H1 (cell line): ENCODE measurements at regions not wholly inside any gene's neighbourhood (a gene's known extent, or its start where the extent isn't known, plus 50 kb on each side); places are given as distances from the start of the nearest gene placed in this dataset.

ENCODE experiments used
- CTCF ChIA-PET: fragments of 300-600 bp; sonication (Branson Sonifier 250); formaldehyde crosslinking; loops from one replicate; lab custom pipeline; 2021; ENCODE audit not compliant: partially characterized antibody; lab: Charles Lee
- POLR2A ChIA-PET: fragments of 300-600 bp; sonication (Branson Sonifier 250); formaldehyde crosslinking; loops from one replicate; lab custom pipeline; 2021; ENCODE audit warnings: inconsistent platforms; ENCODE audit not compliant: partially characterized antibody; lab: Charles Lee
- DNase-seq, 2 experiments: peaks; one replicate each; pipeline versions ENCODE4 v3.0.0 to v3.0.0-alpha.2; 2010 to 2022; ENCODE audit warnings: low spot score in 2 of 2, low read depth in 1 of 2, mixed read lengths in 1 of 2
- FAIRE-seq: peaks from 2 replicates; lab custom pipeline; 2011; peaks lifted over from hg19 to GRCh38; lab: Jason Lieb, UNC
- H2AFZ ChIP-seq: 2 replicates; pipeline ENCODE4 v1.8.1; 2012; ENCODE audit warnings: low read length, inconsistent platforms
- H2AK5ac ChIP-seq: 2 replicates; pipeline ENCODE4 v1.6.1; 2013; ENCODE audit warnings: low read depth, low read length
- H2BK120ac ChIP-seq: replicated peaks from 2 replicates; pipeline ENCODE3; 2013; ENCODE audit warnings: low read depth, low read length, inconsistent platforms
- H2BK12ac ChIP-seq: 2 replicates; pipeline ENCODE4 v1.6.1; 2013; ENCODE audit warnings: low read depth, low read length
- H2BK15ac ChIP-seq: 2 replicates; pipeline ENCODE4 v1.6.1; 2013; ENCODE audit warnings: low read length
- H2BK20ac ChIP-seq: 2 replicates; pipeline ENCODE4 v1.6.1; 2013; ENCODE audit warnings: low read length
- H2BK5ac ChIP-seq: 2 replicates; pipeline ENCODE4 v1.6.1; 2013; ENCODE audit warnings: low read depth, low read length
- H3K14ac ChIP-seq: 2 replicates; pipeline ENCODE4 v1.6.1; 2013; ENCODE audit warnings: inconsistent platforms; ENCODE audit not compliant: insufficient read length
- H3K18ac ChIP-seq: 2 replicates; pipeline ENCODE4 v1.6.1; 2013; ENCODE audit warnings: low read length; ENCODE audit errors: extremely low read depth
- H3K23ac ChIP-seq: 2 replicates; pipeline ENCODE4 v1.6.1; 2013; ENCODE audit warnings: inconsistent platforms; ENCODE audit not compliant: insufficient read length
- H3K23me2 ChIP-seq: 2 replicates; pipeline ENCODE4 v1.6.1; 2013; ENCODE audit warnings: low read depth, low read length
- H3K27ac ChIP-seq: 2 replicates; pipeline ENCODE4 v1.6.1; 2011; ENCODE audit warnings: low read depth, low read length, inconsistent platforms
- H3K27me3 ChIP-seq, 4 experiments: replicated peaks in 1 of 4; 1 replicate in 1 of 4; 2 replicates in 3 of 4; pipeline versions ENCODE4 v1.6.1 to v1.8.1; 2011 to 2013; ENCODE audit warnings: low read length in 3 of 4, mild to moderate bottlenecking in 3 of 4, inconsistent platforms in 2 of 4, mixed read lengths in 2 of 4, moderate library complexity in 1 of 4; ENCODE audit not compliant: control insufficient read depth in 3 of 4, insufficient read depth in 3 of 4; ENCODE audit errors: extremely low read depth in 1 of 4
- H3K36me3 ChIP-seq, 4 experiments: 2 replicates each; pipeline versions ENCODE4 v1.6.1 to v1.8.1; 2011 to 2013; ENCODE audit warnings: mild to moderate bottlenecking in 4 of 4, low read length in 3 of 4, moderate library complexity in 2 of 4, control low read depth in 1 of 4, inconsistent platforms in 1 of 4; ENCODE audit not compliant: insufficient read depth in 4 of 4, control insufficient read depth in 2 of 4
- H3K4ac ChIP-seq: replicated peaks from 2 replicates; pipeline ENCODE3; 2013; ENCODE audit warnings: low read length, low read depth, mixed read lengths, inconsistent platforms; ENCODE audit not compliant: insufficient read length
- H3K4me1 ChIP-seq, 4 experiments: replicated peaks in 1 of 4; 1 replicate in 1 of 4; 2 replicates in 3 of 4; pipeline versions ENCODE4 v1.6.1 to v1.8.1; 2011 to 2013; ENCODE audit warnings: low read length in 3 of 4, inconsistent platforms in 2 of 4, mixed read lengths in 1 of 4; ENCODE audit not compliant: insufficient read depth in 4 of 4, control insufficient read depth in 3 of 4
- H3K4me2 ChIP-seq, 2 experiments: 2 replicates each; pipeline versions ENCODE4 v1.6.1 to v1.8.1; 2011 to 2013; ENCODE audit warnings: low read depth in 2 of 2, low read length in 2 of 2, control low read depth in 1 of 2, inconsistent platforms in 1 of 2, mild to moderate bottlenecking in 1 of 2; ENCODE audit not compliant: insufficient read depth in 1 of 2
- H3K4me3 ChIP-seq, 4 experiments: fragments of 200-600, 300-600 bp in 1 of 4; sonication (generic), shearing (Covaris generic), sonication (Bioruptor Twin) in 1 of 4; 2 replicates each; pipeline versions ENCODE4 v1.5.1 to v1.8.1; 2011 to 2016; ENCODE audit warnings: low read length in 4 of 4, low read depth in 3 of 4, control low read depth in 2 of 4, inconsistent platforms in 2 of 4, mild to moderate bottlenecking in 2 of 4, mixed read lengths in 1 of 4, moderate library complexity in 1 of 4; ENCODE audit not compliant: insufficient read depth in 2 of 4; ENCODE audit errors: extremely low read depth in 1 of 4
- H3K56ac ChIP-seq: replicated peaks from 2 replicates; pipeline ENCODE3; 2013; ENCODE audit warnings: low read depth, mild to moderate bottlenecking, mixed read lengths, low read length, inconsistent platforms; ENCODE audit not compliant: insufficient read length
- H3K79me1 ChIP-seq: 2 replicates; pipeline ENCODE4 v1.6.1; 2013; ENCODE audit warnings: low read depth, low read length, control low read depth
- H3K79me2 ChIP-seq, 2 experiments: 2 replicates each; pipeline versions ENCODE4 v1.6.1 to v1.8.1; 2012 to 2013; ENCODE audit warnings: low read length in 2 of 2, mild to moderate bottlenecking in 2 of 2, inconsistent platforms in 1 of 2; ENCODE audit not compliant: insufficient read depth in 2 of 2, control insufficient read depth in 1 of 2
- H3K9ac ChIP-seq, 4 experiments: replicated peaks in 1 of 4; 1 replicate in 1 of 4; 2 replicates in 3 of 4; pipeline versions ENCODE4 v1.6.1 to v1.8.1; 2011 to 2013; ENCODE audit warnings: low read depth in 3 of 4, low read length in 3 of 4, control low read depth in 2 of 4, mild to moderate bottlenecking in 2 of 4, moderate library complexity in 2 of 4, inconsistent platforms in 1 of 4; ENCODE audit errors: extremely low read depth in 1 of 4
- H3K9me3 ChIP-seq, 2 experiments: 2 replicates each; pipeline versions ENCODE4 v1.6.1 to v1.8.1; 2012 to 2013; ENCODE audit warnings: mild to moderate bottlenecking in 2 of 2, moderate library complexity in 2 of 2, control low read depth in 1 of 2, inconsistent platforms in 1 of 2, low read depth in 1 of 2, low read length in 1 of 2, mixed read lengths in 1 of 2; ENCODE audit not compliant: insufficient read depth in 2 of 2
- H4K20me1 ChIP-seq, 2 experiments: replicated peaks in 1 of 2; 2 replicates each; pipeline versions ENCODE3 to v1.8.1; 2011 to 2013; ENCODE audit warnings: inconsistent platforms in 2 of 2, low read length in 2 of 2, mild to moderate bottlenecking in 1 of 2; ENCODE audit not compliant: insufficient read depth in 2 of 2, control insufficient read depth in 1 of 2
- H4K5ac ChIP-seq: 2 replicates; pipeline ENCODE4 v1.6.1; 2013; ENCODE audit warnings: low read length, low read depth, mixed read lengths, inconsistent platforms; ENCODE audit not compliant: insufficient read length
- H4K8ac ChIP-seq: 2 replicates; pipeline ENCODE4 v1.8.0; 2013; ENCODE audit warnings: mild to moderate bottlenecking, moderate library complexity, low read length, inconsistent platforms; ENCODE audit not compliant: insufficient read depth; ENCODE audit errors: extremely low read depth
- H4K91ac ChIP-seq: replicated peaks from 2 replicates; pipeline ENCODE3; 2013; ENCODE audit warnings: low read length, mixed read lengths, inconsistent platforms; ENCODE audit not compliant: insufficient read length
- BACH1 ChIP-seq: IDR thresholded peaks from 2 replicates; pipeline ENCODE4 v1.6.1; 2012; ENCODE audit warnings: low read length, improper control_type of control experiment
- CTBP2 ChIP-seq: IDR thresholded peaks from 2 replicates; pipeline ENCODE4 v1.7.0; 2011; ENCODE audit warnings: borderline replicate concordance, mild to moderate bottlenecking, moderate library complexity, mixed read lengths, low read length; ENCODE audit not compliant: insufficient read depth, insufficient read length
- FOSL1 ChIP-seq: IDR thresholded peaks from 2 replicates; pipeline ENCODE4 v1.6.1; 2011; ENCODE audit warnings: mild to moderate bottlenecking, low read depth, low read length, moderate library complexity; ENCODE audit not compliant: insufficient read depth
- KDM4A ChIP-seq: IDR thresholded peaks from one replicate; pipeline ENCODE4 v1.7.1; 2012; ENCODE audit warnings: low read depth, mild to moderate bottlenecking, moderate library complexity, low read length, inconsistent platforms; ENCODE audit not compliant: severe bottlenecking
- PHF8 ChIP-seq: fragments of 200-600 bp; sonication (generic); conservative IDR thresholded peaks from 2 replicates; pipeline ENCODE4 v1.7.1; 2012; ENCODE audit warnings: low read depth, mild to moderate bottlenecking, inconsistent platforms, low read length, moderate library complexity
- POLR2A ChIP-seq, 2 experiments: IDR thresholded peaks; 1 replicate in 1 of 2; 2 replicates in 1 of 2; pipeline ENCODE4 v1.6.1; 2011; ENCODE audit warnings: low read depth in 2 of 2, low read length in 2 of 2, mild to moderate bottlenecking in 2 of 2; ENCODE audit errors: control extremely low read depth in 1 of 2
- RXRA ChIP-seq: IDR thresholded peaks from 2 replicates; pipeline ENCODE4 v1.6.1; 2011; ENCODE audit warnings: low read depth, mild to moderate bottlenecking, low read length, moderate library complexity; ENCODE audit not compliant: insufficient read depth
- SUZ12 ChIP-seq: fragments of 200-600 bp; sonication (generic); IDR thresholded peaks from 2 replicates; pipeline ENCODE4 v1.6.1; 2012; ENCODE audit warnings: mild to moderate bottlenecking, inconsistent platforms, low read length, moderate library complexity, mixed read lengths
- TAF7 ChIP-seq: optimal IDR thresholded peaks from 2 replicates; pipeline ENCODE3; 2011; ENCODE audit warnings: low read depth, mild to moderate bottlenecking, inconsistent platforms, low read length, moderate library complexity, borderline replicate concordance
- WGBS, 2 experiments: shearing (Covaris generic) in 1 of 2; methylation state at CpG; one replicate each; pipeline versions ENCODE4 v1.1.6 to v1.1.7; 2013 to 2015; ENCODE audit warnings: low lambda C conversion rate in 2 of 2, mixed read lengths in 2 of 2, inconsistent platforms in 1 of 2, low coverage in 1 of 2, missing lambda C conversion rate in 1 of 2; ENCODE audit not compliant: insufficient replicate concordance in 2 of 2, insufficient coverage in 1 of 2, insufficient read length in 1 of 2; ENCODE audit errors: extremely low coverage in 1 of 2, missing lambda C conversion rate in 1 of 2; 5-methylcytosine and 5-hydroxymethylcytosine counted together

- Histone ChIP-seq H4K8ac (no peak overlapping the region), H3K4me1 (no peaks in the 10 kb centered on the region), H2AK5ac (no peak overlapping the region), H2BK15ac (no peak overlapping the region), H3K27ac (no peak overlapping the region), H2BK120ac (no peak overlapping the region), H3K36me3 (no peaks in the 10 kb centered on the region), H3K9me3 (no peaks in the 10 kb centered on the region), H3K14ac (no peak overlapping the region), H2BK12ac (no peak overlapping the region), H2AFZ (no peak overlapping the region), H3K9ac (no peak overlapping the region)
- no peak for DNase-seq
- CTCF ChIA-PET, result no interaction called here
- no peak for TF ChIP-seq KDM4A
- no peak for TF ChIP-seq POLR2A (IDR thresholded peaks at IDR 0.05; ENCODE audit: control extremely low read depth in 1 of 2, low read depth in 2 of 2, low read length in 2 of 2)
- no peak for TF ChIP-seq CTBP2
- no peak for TF ChIP-seq SUZ12
- no peak for TF ChIP-seq FOSL1
- TF ChIP-seq BACH1, result no peak
- no peak for TF ChIP-seq RXRA
- TF ChIP-seq TAF7, result no peak
- TF ChIP-seq PHF8, result no peak
- TF ChIP-seq, all 59 proteins: peak for 0
- Histone ChIP-seq H2BK20ac (no peak overlapping the region), H2BK5ac (no peak overlapping the region), H3K4ac (no peak overlapping the region), H4K5ac (no peak overlapping the region), H3K27me3 (no peaks in the 10 kb centered on the region), H3K4me2 (no peak overlapping the region), H3K23me2 (no peaks in the 10 kb centered on the region), H4K20me1 (no peaks in the 10 kb centered on the region), H3K79me2 (no peaks in the 10 kb centered on the region), H3K23ac (no peak overlapping the region), H3K79me1 (no peaks in the 10 kb centered on the region), H3K18ac (no peak overlapping the region), H4K91ac (no peak overlapping the region), H3K4me3 (no peak overlapping the region), H3K56ac (no peak overlapping the region)
- FAIRE-seq, result no peak
- 72 to 100% methylated on average over 1 to 2 of the region's 2 CpGs for WGBS, 2 experiments
- POLR2A ChIA-PET, result no interaction called here
These were observed 92.5 kb upstream of the CXCR4 start for GRCh38 chr2:136210455-136210805.
